HUES64 (cell line): ENCODE measurements at regions not wholly inside any gene's neighbourhood (a gene's known extent, or its start where the extent isn't known, plus 50 kb on each side); places are given as distances from the start of the nearest gene placed in this dataset.
"Not testable (repeated sequence)": the region's sequence is repeated elsewhere in the genome, so short reads cannot be mapped to it uniquely, and the experiment has no call there.

Experiments used
- H3K27ac ChIP-seq: 2 replicates; pipeline ENCODE4 v1.7.0; 2013; ENCODE audit warnings: low read depth, low read length, inconsistent platforms
- H3K27me3 ChIP-seq: 2 replicates; pipeline ENCODE4 v1.6.1; 2013; ENCODE audit warnings: mild to moderate bottlenecking, low read length; ENCODE audit not compliant: insufficient read depth
- H3K36me3 ChIP-seq: 2 replicates; pipeline ENCODE4 v1.6.1; 2013; ENCODE audit warnings: mild to moderate bottlenecking, low read length; ENCODE audit not compliant: insufficient read depth
- H3K4me1 ChIP-seq: 2 replicates; pipeline ENCODE4 v1.6.1; 2013; ENCODE audit warnings: mild to moderate bottlenecking, low read length, moderate library complexity; ENCODE audit not compliant: insufficient read depth
- H3K4me3 ChIP-seq: 2 replicates; pipeline ENCODE4 v1.5.1; 2013; ENCODE audit warnings: mild to moderate bottlenecking, low read length, moderate library complexity
- H3K9ac ChIP-seq: 2 replicates; pipeline ENCODE4 v1.6.1; 2013; ENCODE audit warnings: mild to moderate bottlenecking, low read depth, low read length
- H3K9me3 ChIP-seq: 2 replicates; pipeline ENCODE4 v1.6.1; 2013; ENCODE audit warnings: low read depth, low read length; ENCODE audit not compliant: insufficient read depth
- WGBS: fragments of 150-250, 120-280 bp; methylation state at CpG from one replicate; pipeline ENCODE4 v1.1.7; 2013; ENCODE audit warnings: missing lambda C conversion rate; 5-methylcytosine and 5-hydroxymethylcytosine counted together

DNA sequence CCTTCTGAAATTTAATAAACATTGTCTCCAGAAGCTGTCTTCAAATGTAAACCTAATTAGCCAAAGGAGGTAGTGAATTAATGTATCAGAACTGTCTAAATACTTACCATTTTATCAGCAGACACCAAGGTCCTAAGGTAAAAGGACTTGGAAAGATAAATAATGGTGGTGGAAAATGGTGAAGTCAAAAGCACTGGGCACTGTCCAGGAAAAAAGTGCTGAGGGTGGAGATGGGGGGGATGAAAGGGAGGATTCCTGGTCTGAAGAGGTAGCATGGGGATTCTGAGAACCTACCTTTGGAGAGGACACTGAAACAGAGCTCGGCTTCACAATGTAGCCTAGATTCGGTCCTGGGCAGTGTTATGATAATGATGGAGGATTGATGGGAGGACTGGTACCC, 149.0 kb upstream of the DPH6 start:
- peaks cover 39% of the 10 kb centered on the region for H3K4me1 ChIP-seq
- H3K9me3 ChIP-seq = no peaks in the 10 kb centered on the region
- H3K27ac ChIP-seq = no peak overlapping the region
- H3K9ac ChIP-seq = no peak overlapping the region
- H3K4me3 ChIP-seq = no peak overlapping the region
- H3K27me3 ChIP-seq = no peaks in the 10 kb centered on the region
- no peaks in the 10 kb centered on the region for H3K36me3 ChIP-seq
- 95% methylated on average over 2 of the region's 2 CpGs for WGBS

DNA sequence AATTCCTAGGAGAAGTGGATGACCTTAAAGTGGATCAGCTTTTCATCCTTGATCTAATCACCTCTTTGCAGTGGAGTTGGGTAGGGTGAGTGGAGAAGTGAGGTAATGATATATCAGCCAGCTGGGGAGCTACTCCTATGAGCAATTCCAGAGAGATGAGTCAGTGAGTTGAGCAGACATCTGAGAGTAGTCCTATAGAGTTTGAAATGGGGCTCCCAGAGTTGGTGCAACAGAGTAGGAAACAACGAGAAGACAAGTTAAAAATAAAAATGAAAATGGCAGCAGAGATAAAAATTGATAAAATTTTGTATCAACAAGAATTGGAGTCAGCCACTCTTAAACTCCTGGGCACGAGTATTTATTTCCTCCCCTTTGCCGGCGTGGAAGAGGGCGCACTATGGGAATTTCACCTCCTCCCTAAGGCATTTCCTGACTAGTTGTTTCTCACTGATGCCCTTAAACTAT, 150.8 kb upstream of the DPH6 start:
- no peak overlapping the region for H3K4me3 ChIP-seq
- peaks cover 33% of the 10 kb centered on the region for H3K4me1 ChIP-seq
- no peaks in the 10 kb centered on the region for H3K27me3 ChIP-seq
- no peaks in the 10 kb centered on the region for H3K36me3 ChIP-seq
- H3K9ac ChIP-seq = peak overlapping the region; percentile 40; the same call in 1 of the 2 replicates
- no peaks in the 10 kb centered on the region for H3K9me3 ChIP-seq
- WGBS = 75% methylated on average over 5 of the region's 5 CpGs
- peak overlapping the region; percentile 62; the same call in 1 of the 2 replicates for H3K27ac ChIP-seq

DNA sequence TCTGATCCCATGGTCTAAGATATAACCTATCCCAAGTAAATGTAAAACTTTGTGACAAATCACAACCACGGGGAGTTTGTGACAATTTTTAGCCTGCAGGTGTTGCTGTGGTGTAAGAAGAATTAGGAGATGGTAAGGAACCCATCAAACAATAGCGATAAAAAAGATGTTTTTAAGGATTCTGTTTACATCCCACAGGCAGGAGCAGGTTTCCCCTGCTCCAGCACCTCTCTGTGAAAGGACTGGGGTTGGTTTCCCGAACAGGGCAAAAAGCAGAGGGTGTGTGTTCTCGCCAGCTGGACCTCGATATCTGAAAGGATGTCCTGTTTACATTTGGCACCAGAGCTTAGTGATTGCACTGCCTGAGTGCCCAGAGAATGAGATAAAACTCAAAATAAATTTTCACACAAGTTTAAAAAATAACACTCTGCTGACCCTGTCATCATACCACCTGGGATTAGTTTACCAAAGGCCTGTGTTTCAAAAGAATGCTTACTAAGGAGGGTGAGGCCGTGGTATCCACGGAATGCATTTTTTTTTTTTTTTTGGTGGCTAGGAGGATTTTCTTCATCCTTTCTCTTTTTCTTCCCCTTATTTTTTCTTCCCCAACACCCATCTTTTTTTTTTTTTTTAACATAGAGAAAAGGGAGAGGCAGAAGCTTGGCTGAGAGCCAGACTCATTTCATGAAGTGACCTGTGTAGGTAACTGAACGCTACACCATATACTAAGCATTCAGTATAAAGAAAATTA, 151.8 kb upstream of the DPH6 start:
- WGBS = 79% methylated on average over 5 of the region's 8 CpGs
- Histone ChIP-seq H3K27ac (peak overlapping the region; percentile 62), H3K9ac (peak overlapping the region; percentile 40; the same call in 1 of the 2 replicates), H3K4me3 (peak overlapping the region; percentile 12; the same call in 1 of the 2 replicates), H3K36me3 (no peaks in the 10 kb centered on the region), H3K9me3 (no peaks in the 10 kb centered on the region), H3K4me1 (peaks cover 33% of the 10 kb centered on the region), H3K27me3 (no peaks in the 10 kb centered on the region)

DNA sequence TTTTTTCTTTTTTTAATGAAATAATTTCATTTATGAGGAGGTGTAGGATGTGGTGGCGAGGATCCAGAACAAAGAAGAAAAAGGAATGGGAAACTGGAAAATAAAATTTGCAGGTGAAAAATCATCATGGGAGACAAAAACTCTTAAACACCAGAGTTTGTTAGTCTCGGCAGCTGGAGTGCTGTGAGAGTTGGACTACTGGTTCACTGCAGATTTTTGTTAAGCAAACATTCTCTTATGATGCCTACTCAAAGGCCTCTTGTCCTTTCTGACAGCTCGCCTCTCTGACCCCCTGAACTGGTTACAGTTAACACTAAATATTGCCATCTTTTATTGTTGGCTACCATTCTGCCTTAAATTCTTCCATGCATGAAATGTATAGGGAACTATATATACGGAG, 152.4 kb upstream of the DPH6 start:
- H3K36me3 ChIP-seq = no peaks in the 10 kb centered on the region
- no peaks in the 10 kb centered on the region for H3K27me3 ChIP-seq
- H3K9ac ChIP-seq = no peak overlapping the region
- WGBS = 94% methylated on average over 4 of the region's 4 CpGs
- no peak overlapping the region for H3K4me3 ChIP-seq
- peaks cover 33% of the 10 kb centered on the region for H3K4me1 ChIP-seq
- H3K27ac ChIP-seq = no peak overlapping the region
- no peaks in the 10 kb centered on the region for H3K9me3 ChIP-seq

DNA sequence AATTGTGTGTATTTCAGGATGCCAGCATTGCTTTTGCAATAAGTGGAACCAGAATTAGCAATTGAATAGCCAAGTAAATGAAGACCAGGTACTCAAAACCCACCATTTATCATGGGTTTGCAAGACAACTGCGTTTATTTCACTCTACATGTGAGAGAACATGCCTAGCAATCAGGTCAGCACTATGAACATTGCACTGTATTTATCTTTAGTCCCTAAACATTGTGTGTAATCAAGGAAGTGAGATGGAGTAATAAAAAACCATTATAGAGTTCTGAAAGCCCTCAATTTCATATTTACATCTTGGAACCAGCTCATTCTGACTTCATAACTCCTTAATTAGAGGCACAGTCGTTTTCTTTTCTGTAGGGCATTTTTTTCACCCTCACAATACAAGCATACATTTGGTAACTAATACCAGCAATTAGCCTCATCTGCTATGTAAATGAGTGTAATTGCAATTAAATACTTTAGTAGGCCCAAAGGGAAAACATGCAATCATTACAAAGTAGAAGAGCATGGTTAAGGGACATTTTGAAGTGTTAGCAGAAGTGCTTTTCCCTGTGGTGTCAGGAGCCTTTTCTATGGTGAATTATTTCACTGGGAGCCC, 153.1 kb upstream of the DPH6 start:
- Histone ChIP-seq H3K9me3 (no peaks in the 10 kb centered on the region), H3K27ac (no peak overlapping the region), H3K9ac (no peak overlapping the region), H3K4me1 (peaks cover 33% of the 10 kb centered on the region), H3K27me3 (no peaks in the 10 kb centered on the region), H3K36me3 (no peaks in the 10 kb centered on the region), H3K4me3 (no peak overlapping the region)
- 84% methylated on average over 2 of the region's 2 CpGs for WGBS

DNA sequence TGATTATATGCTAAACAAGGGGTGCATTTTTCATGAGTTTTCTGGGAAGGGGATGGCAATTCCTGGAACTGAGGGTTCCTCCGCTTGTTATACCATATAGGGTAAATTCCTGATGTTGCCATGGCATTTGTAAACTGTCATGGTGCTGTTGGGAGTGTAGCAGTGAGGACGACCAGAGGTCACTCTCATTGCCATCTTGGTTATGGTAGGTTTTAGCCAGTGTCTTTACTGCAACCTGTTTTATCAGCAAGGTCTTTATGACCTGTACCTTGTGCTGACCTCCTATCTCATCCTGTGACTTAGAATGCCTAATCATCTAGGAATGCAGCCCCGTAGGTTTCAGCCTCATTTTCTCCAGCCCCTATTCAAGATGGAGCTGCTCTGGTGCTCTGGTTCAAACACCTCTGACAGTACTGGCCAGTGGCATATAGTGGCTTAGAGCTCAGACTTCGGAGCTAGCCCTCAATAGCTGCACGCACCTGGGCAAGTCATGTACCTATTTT, 154.2 kb upstream of the DPH6 start:
- H3K27me3 ChIP-seq, H3K27ac ChIP-seq, H3K36me3 ChIP-seq, H3K4me3 ChIP-seq, H3K9me3 ChIP-seq, H3K9ac ChIP-seq: not testable (repeated sequence)
- peaks cover 33% of the 10 kb centered on the region for H3K4me1 ChIP-seq
- 74% methylated on average over 5 of the region's 5 CpGs for WGBS

DNA sequence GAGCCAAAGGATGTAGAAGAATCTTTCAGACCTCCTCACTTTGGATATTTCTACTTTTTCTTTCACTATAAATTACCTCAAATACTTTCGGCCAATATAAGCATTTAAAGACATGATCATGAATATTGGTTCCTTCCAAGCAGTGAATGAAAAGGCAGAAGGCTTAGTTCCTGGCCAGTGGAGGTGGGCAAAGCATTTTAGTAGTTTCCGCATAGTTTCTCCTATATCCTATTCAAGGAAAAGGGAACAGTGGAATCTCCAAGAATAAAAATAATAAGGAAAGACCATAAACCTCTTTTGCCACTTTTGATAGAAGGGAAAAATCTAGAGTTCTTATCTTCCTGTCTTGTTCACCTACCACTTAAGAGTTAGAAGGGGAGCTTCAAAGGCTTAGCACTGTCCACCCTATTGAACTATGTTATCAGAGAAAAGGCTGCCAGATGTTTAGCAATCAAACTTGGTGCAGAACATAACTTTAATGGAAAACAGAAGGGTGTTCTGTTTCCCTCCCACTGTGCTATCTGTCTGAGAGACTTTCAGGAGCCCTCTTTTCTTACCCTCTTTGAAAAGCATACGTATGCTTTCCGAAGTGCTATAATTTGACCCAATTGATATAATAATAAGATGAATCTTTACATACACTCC, 155.6 kb upstream of the DPH6 start:
- Histone ChIP-seq H3K9ac (no peak overlapping the region), H3K27ac (no peak overlapping the region), H3K9me3 (no peaks in the 10 kb centered on the region), H3K36me3 (no peaks in the 10 kb centered on the region), H3K4me1 (peaks cover 43% of the 10 kb centered on the region), H3K4me3 (no peak overlapping the region), H3K27me3 (no peaks in the 10 kb centered on the region)
- WGBS = 75% methylated on average over 1 of the region's 4 CpGs

DNA sequence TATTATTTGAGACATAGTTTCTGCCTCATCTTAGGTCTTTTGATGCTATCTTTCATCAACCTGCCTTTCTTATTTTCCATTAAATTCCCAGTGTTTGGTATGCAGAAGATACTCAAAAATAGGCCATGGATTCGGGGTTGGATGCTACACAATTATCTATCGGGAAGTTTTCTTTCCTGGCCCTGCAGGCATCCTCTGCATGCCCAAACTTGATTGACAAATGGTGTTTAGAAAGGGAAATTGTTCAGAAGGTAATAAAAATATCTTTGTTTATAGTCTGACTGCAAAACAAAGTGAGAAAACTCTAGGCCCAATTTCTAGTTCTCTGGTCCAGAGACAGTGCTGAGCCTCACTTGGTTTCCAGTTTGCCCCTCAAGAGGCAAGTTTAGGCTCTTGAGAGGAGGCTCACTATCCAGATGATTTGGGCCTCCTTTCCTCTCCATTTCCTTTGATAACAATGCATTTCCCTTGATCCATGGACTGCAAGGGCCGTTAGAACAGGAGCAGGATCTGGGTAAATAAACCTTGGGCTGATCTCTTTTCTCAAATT, 157.1 kb upstream of the DPH6 start:
- no peaks in the 10 kb centered on the region for H3K27me3 ChIP-seq
- no peak overlapping the region for H3K27ac ChIP-seq
- no peak overlapping the region for H3K9ac ChIP-seq
- H3K36me3 ChIP-seq = no peaks in the 10 kb centered on the region
- 93% methylated on average over 3 of the region's 3 CpGs for WGBS
- H3K4me3 ChIP-seq = no peak overlapping the region
- H3K4me1 ChIP-seq = peaks cover 30% of the 10 kb centered on the region
- H3K9me3 ChIP-seq = no peaks in the 10 kb centered on the region

DNA sequence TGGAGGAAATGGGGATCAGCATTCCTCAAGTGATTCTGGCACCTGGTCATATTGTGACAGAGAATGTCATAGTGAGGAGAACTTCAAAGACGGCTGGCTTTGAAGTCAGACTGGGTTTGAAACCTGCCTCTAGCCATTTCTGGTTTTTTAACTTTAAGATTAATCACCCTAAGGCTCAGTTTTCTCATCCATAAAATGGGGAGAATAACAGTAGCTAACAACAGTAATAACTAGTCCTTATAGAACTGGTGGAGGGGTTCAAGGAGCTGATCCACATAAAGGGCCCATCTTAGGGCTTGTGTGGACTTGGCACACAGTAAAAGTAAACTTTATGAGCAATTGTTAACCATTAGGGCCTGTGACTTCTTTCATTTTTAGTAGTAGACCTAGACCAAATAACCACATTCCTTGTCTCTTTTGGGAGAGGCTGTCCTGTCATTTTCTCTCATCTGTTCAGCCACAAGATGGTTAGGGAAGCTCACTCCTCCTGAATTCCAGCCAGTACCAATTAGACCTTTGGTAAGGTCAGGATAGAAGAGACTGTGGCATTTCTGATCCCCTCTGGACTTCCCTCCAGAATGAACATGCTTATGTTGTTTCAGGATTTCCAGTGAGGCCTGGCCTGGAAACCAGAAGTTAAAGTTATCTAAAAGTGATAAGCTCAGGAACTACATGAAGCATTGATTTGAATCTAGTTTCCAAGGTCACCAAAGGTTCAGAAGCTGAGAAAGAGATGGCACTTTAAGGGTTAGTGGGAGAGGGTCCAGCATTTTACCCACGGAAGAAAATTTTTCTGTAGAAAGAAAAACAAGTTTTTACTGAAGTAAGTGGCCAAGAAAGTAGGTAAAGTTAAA, 159.3 kb upstream of the DPH6 start:
- 82% methylated on average over 2 of the region's 2 CpGs for WGBS
- H3K4me1 ChIP-seq = peaks cover 13% of the 10 kb centered on the region
- no peak overlapping the region for H3K9ac ChIP-seq
- H3K9me3 ChIP-seq = no peaks in the 10 kb centered on the region
- no peak overlapping the region for H3K4me3 ChIP-seq
- H3K27me3 ChIP-seq = no peaks in the 10 kb centered on the region
- H3K36me3 ChIP-seq = no peaks in the 10 kb centered on the region
- H3K27ac ChIP-seq = no peak overlapping the region

DNA sequence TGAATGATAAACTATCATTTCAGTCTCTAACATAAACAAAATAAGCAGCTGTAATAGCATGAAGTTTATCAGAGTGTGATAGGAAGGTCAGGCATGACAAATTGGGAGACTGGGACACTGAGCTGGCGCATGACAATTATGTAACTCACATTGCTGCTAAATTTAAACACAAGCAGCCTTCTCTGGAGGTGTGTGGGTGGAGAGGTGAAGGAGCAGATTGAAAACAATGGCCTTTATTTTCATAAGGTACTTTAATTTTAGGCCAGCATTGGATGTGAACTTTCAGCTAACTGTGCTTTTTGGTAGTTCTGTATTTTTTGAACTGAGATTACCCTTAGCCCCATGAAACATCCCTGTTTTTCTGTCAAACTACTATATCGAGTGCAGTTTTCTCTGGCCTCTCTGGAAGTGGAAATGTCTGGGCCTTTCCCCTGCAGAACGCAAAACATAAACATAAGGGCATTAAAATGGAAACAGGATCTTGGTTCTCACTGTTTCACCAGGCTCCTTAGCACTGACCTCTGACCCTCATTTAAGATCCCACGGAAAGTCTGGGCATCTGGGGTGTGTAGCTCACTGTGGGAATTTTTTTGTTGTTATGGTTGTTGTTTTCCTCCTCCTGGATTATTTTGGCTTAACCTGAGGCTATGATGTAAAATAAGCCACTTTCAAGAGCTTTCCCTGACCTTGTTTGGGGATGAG, 160.1 kb upstream of the DPH6 start:
- Histone ChIP-seq H3K4me3 (no peak overlapping the region), H3K27ac (no peak overlapping the region), H3K4me1 (peaks cover 13% of the 10 kb centered on the region), H3K36me3 (no peaks in the 10 kb centered on the region), H3K9ac (no peak overlapping the region), H3K27me3 (no peaks in the 10 kb centered on the region), H3K9me3 (no peaks in the 10 kb centered on the region)
- 83% methylated on average over 4 of the region's 4 CpGs for WGBS
